Progenitor cell of endocrine pancreas (in vitro differentiated cells): ENCODE measurements at regions not wholly inside any gene's neighbourhood (a gene's known extent, or its start where the extent isn't known, plus 50 kb on each side); places are given as distances from the start of the nearest gene placed in this dataset.
A peak's percentile ranks its signal among the peaks of the same experiment; 100 is the strongest.

Experiments
- DNase-seq: peaks from one replicate; pipeline ENCODE4 v3.0.0; 2021; ENCODE audit warnings: low spot score; ENCODE audit not compliant: unreplicated experiment
- H3K27ac Mint-ChIP-seq: 2 replicates; pipeline ENCODE4 v1.8.0; 2021; ENCODE audit warnings: mild to moderate bottlenecking, moderate library complexity, mixed read lengths
- H3K27me3 Mint-ChIP-seq: 2 replicates; pipeline ENCODE4 v1.8.0; 2021; ENCODE audit warnings: mixed read lengths
- H3K36me3 Mint-ChIP-seq: 2 replicates; pipeline ENCODE4 v1.8.0; 2022; ENCODE audit warnings: mixed read lengths; ENCODE audit not compliant: insufficient read depth
- H3K4me1 Mint-ChIP-seq: 2 replicates; pipeline ENCODE4 v1.8.0; 2021; ENCODE audit warnings: low read depth, mixed read lengths
- H3K4me3 Mint-ChIP-seq: 2 replicates; pipeline ENCODE4 v1.8.0; 2021; ENCODE audit warnings: low read depth, mild to moderate bottlenecking, moderate library complexity, mixed read lengths
- H3K9me3 Mint-ChIP-seq: 2 replicates; pipeline ENCODE4 v1.8.0; 2021; ENCODE audit warnings: low read depth, mixed read lengths
- CTCF ChIP-seq: fragments of 200-600 bp; sonication (generic); IDR thresholded peaks from one replicate; pipeline ENCODE4 v1.5.0; 2021; ENCODE audit warnings: antibody characterized with exemption, mild to moderate bottlenecking; ENCODE audit not compliant: unreplicated experiment

- peaks cover 4% of the 10 kb centered on the region for H3K9me3 Mint-ChIP-seq
- no peak for TF ChIP-seq CTCF
- H3K27me3 Mint-ChIP-seq: no peaks in the 10 kb centered on the region
- DNase-seq: no peak
- no peaks in the 10 kb centered on the region for H3K4me1 Mint-ChIP-seq
- H3K4me3 Mint-ChIP-seq: no peak overlapping the region
- no peaks in the 10 kb centered on the region for H3K36me3 Mint-ChIP-seq
- H3K27ac Mint-ChIP-seq: no peak overlapping the region
These were observed 1254.2 kb upstream of the SLC10A2 start for GRCh38 chr13:104320446-104320845.

GRCh38 chr13:104318121-104318520 is 1251.9 kb upstream of the SLC10A2 start:
- DNase-seq: no peak
- TF ChIP-seq CTCF: peak; percentile 59

GRCh38 chr13:104315606-104316005 is 1249.4 kb upstream of the SLC10A2 start:
- TF ChIP-seq CTCF: no peak
- H3K27ac Mint-ChIP-seq: no peak overlapping the region
- peaks cover 1% of the 10 kb centered on the region for H3K36me3 Mint-ChIP-seq
- H3K9me3 Mint-ChIP-seq: peaks cover 13% of the 10 kb centered on the region
- H3K4me3 Mint-ChIP-seq: no peak overlapping the region
- DNase-seq: no peak
- no peaks in the 10 kb centered on the region for H3K4me1 Mint-ChIP-seq
- H3K27me3 Mint-ChIP-seq: no peaks in the 10 kb centered on the region

More at GRCh38 chr13:104318121-104318520, 1251.9 kb upstream of the SLC10A2 start:
- Mint-ChIP-seq H3K27me3 (no peaks in the 10 kb centered on the region), H3K27ac (no peak overlapping the region), H3K36me3 (peaks cover 1% of the 10 kb centered on the region), H3K4me3 (no peak overlapping the region), H3K4me1 (no peaks in the 10 kb centered on the region), H3K9me3 (peaks cover 13% of the 10 kb centered on the region)

- Mint-ChIP-seq H3K27ac (no peak overlapping the region), H3K4me3 (no peak overlapping the region), H3K9me3 (peaks cover 10% of the 10 kb centered on the region), H3K36me3 (peaks cover 1% of the 10 kb centered on the region), H3K4me1 (no peaks in the 10 kb centered on the region), H3K27me3 (no peaks in the 10 kb centered on the region)
- no peak for DNase-seq
- no peak for TF ChIP-seq CTCF
These were observed 1248.8 kb upstream of the SLC10A2 start for GRCh38 chr13:104314926-104315535.

GRCh38 chr13:104314321-104314720 is 1248.1 kb upstream of the SLC10A2 start:
- H3K27ac Mint-ChIP-seq: no peak overlapping the region
- DNase-seq: no peak

More at GRCh38 chr13:104314321-104314720, 1248.1 kb upstream of the SLC10A2 start:
- Mint-ChIP-seq H3K27me3 (no peaks in the 10 kb centered on the region), H3K4me1 (no peaks in the 10 kb centered on the region), H3K4me3 (no peak overlapping the region), H3K36me3 (peaks cover 1% of the 10 kb centered on the region), H3K9me3 (peaks cover 8% of the 10 kb centered on the region)
- TF ChIP-seq CTCF: no peak
